Lung (tissue), 11 donors: ENCODE measurements at regions not wholly inside any gene's neighbourhood (a gene's known extent, or its start where the extent isn't known, plus 50 kb on each side); places are given as distances from the start of the nearest gene placed in this dataset.
A peak's percentile ranks its signal among the peaks of the same experiment; 100 is the strongest.

Source experiments
- ATAC-seq: fragments of 200-7000 bp; cut with Tn5 transposase; one replicate; pipeline ENCODE4 v1.9.1; 2020; ENCODE audit warnings: moderate number of reproducible peaks; ENCODE audit not compliant: insufficient read depth, low FRiP score
- DNase-seq, 3 donors: peaks; one replicate each; pipeline ENCODE4 v3.0.0-alpha.2; 2013 to 2017
- H3K27ac ChIP-seq, 2 donors: one replicate each; pipeline ENCODE4 v1.5.1; 2013; ENCODE audit warnings: mild to moderate bottlenecking in 2 of 2, moderate library complexity in 2 of 2, control low read depth in 1 of 2, inconsistent platforms in 1 of 2, low read depth in 1 of 2, low read length in 1 of 2
- H3K27me3 ChIP-seq, 3 donors: one replicate each; pipeline ENCODE4 v1.5.1; 2013; ENCODE audit warnings: low read length in 2 of 3; ENCODE audit not compliant: control insufficient read depth in 3 of 3, insufficient read depth in 3 of 3
- H3K36me3 ChIP-seq, 4 donors: one replicate each; pipeline ENCODE4 v1.5.1; 2013; ENCODE audit warnings: low read length in 4 of 4, mild to moderate bottlenecking in 1 of 4, moderate library complexity in 1 of 4; ENCODE audit not compliant: control insufficient read depth in 4 of 4, insufficient read depth in 4 of 4
- H3K4me1 ChIP-seq, 5 donors: one replicate each; pipeline ENCODE4 v1.5.1; 2013; ENCODE audit warnings: low read length in 5 of 5, mild to moderate bottlenecking in 2 of 5, moderate library complexity in 1 of 5; ENCODE audit not compliant: control insufficient read depth in 5 of 5, insufficient read depth in 5 of 5
- H3K4me3 ChIP-seq: one replicate; pipeline ENCODE4 v1.5.1; 2013; ENCODE audit warnings: mild to moderate bottlenecking, control low read depth, moderate library complexity
- H3K9ac ChIP-seq, 2 donors: one replicate each; pipeline ENCODE4 v1.5.1; 2013; ENCODE audit warnings: low read length in 2 of 2, control low read depth in 1 of 2; ENCODE audit not compliant: insufficient read depth in 1 of 2
- H3K9me3 ChIP-seq, 4 donors: one replicate each; pipeline ENCODE4 v1.5.1; 2013; ENCODE audit warnings: low read length in 3 of 4, mild to moderate bottlenecking in 1 of 4, moderate library complexity in 1 of 4; ENCODE audit not compliant: control insufficient read depth in 4 of 4, insufficient read depth in 3 of 4
- WGBS, 2 donors: extraction: QIAGEN DNeasy Blood & Tissue Kit; methylation state at CpG; one replicate each; pipeline ENCODE4 v1.1.7; 2013; 5-methylcytosine and 5-hydroxymethylcytosine counted together
- TF ChIP-seq, protein P1 (sequence below): IDR thresholded peaks from 2 replicates; pipeline ENCODE4 v1.5.1; 2012; ENCODE audit warnings: mild to moderate bottlenecking; ENCODE audit errors: control extremely low read depth, extremely low read depth
- donor health status: control.
- donor health status: control.
- donor health status: Bipolar disorder and iron deficiency.
- donor health status: healthy.
- donor health status: DM: yes; HTN: yes; CAD: no.

DNA sequence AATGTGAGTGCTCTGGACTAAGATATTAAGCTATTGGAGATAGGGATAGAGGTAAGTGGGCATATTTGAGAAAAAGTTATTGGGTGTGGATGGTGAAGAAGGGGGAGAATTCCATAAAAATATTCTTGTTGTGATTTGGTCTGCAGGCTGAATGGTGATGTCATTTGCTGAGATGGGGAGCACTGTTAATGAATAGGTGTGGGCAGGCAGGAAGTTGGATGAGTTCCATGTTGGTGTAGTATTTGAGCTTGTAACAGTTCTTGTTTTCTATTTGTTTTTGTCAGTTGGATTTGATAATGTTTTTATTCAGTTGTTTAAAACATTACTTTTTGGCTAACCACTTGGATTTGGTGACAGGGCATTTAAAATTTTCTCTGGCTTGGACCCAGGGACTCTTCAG, 168.8 kb downstream of the C11orf87 start:
- ATAC-seq = no peak
- no peak for DNase-seq
- Histone ChIP-seq H3K4me1 (no peaks in the 10 kb centered on the region), H3K27ac (no peak overlapping the region), H3K9ac (no peak overlapping the region), H3K36me3 (no peaks in the 10 kb centered on the region), H3K27me3 (no peaks in the 10 kb centered on the region), H3K9me3 (peaks cover 0 to 2% (median 0%) of the 10 kb centered on the region in 4 donors), H3K4me3 (no peak overlapping the region)
- TF ChIP-seq, protein P1, sequence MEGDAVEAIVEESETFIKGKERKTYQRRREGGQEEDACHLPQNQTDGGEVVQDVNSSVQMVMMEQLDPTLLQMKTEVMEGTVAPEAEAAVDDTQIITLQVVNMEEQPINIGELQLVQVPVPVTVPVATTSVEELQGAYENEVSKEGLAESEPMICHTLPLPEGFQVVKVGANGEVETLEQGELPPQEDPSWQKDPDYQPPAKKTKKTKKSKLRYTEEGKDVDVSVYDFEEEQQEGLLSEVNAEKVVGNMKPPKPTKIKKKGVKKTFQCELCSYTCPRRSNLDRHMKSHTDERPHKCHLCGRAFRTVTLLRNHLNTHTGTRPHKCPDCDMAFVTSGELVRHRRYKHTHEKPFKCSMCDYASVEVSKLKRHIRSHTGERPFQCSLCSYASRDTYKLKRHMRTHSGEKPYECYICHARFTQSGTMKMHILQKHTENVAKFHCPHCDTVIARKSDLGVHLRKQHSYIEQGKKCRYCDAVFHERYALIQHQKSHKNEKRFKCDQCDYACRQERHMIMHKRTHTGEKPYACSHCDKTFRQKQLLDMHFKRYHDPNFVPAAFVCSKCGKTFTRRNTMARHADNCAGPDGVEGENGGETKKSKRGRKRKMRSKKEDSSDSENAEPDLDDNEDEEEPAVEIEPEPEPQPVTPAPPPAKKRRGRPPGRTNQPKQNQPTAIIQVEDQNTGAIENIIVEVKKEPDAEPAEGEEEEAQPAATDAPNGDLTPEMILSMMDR = no peak

DNA sequence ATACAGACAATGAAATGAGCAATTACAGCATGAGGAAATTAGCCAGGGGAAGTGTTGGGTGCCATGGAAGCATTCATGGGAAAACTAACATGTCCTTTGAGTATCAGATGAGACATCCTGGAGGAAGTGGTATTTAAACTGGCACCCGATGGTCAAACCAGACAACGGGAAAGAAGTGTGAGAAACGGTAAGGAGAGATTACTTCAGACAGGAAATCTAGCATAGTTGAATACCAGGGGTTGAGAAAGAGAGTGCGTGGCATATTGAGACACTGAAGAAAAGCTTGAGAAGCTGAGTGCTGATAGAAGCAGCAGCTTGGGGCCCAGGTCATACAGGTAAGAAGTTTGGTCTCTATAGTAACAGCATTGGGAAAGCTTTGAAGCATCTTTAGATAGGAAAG, 175.3 kb downstream of the C11orf87 start:
- TF ChIP-seq, protein P1 = no peak
- Histone ChIP-seq H3K27ac (no peak overlapping the region), H3K4me3 (no peak overlapping the region), H3K27me3 (no peaks in the 10 kb centered on the region), H3K9me3 (no peaks in the 10 kb centered on the region), H3K36me3 (no peaks in the 10 kb centered on the region), H3K4me1 (no peaks in the 10 kb centered on the region), H3K9ac (no peak overlapping the region)
- DNase-seq = no peak
- ATAC-seq = no peak
- 46 to 61% methylated on average over 4 of the region's 4 CpGs for WGBS, 2 donors

DNA sequence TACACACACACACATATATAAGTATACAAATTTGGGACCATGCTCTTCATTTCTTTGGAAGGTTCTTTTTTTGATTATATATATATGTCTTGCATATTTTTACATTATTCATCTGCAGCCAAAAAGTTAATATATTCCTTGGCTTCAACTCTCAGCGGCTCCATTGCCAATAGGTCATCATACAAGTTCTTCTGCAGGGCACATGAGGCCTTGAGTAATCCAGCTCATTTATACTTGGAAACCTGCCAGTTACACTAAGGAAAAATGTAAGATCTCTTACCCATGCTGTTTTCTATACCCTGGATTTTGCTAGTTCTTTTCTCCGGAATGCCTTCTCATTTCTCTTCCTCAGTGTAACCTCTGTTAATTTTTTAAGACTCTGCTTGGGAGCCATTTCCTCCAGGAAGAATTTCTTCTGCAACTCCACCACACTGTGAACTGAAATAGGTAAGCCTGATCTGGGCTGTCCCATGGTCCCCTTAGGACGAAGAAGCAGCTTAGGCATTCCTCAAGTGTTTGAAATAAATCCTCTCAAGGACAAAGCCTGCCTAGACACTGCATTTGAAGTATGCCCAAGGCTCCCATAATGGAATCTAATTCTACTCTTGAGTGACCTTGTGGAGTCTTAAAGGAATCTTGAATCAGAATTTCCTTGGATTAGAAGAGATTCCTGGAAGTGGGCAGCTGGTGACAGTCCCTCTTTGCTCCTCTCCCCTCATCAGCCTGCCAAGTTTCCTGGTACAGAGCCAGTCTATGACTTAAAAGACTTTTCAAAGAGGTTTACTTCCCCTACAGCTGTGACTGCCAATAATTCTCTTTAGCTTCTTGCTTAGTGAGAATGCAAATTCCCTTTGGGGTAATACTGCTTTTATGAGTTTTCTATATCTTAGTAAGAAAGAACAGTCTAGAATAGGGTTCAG, 182.8 kb downstream of the C11orf87 start:
- TF ChIP-seq, protein P1 = no peak
- H3K4me1 ChIP-seq = peaks cover 0 to 9% (median 0%) of the 10 kb centered on the region in 5 donors
- no peaks in the 10 kb centered on the region for H3K9me3 ChIP-seq
- peak; percentile 55 to 88 (median 86) for DNase-seq
- H3K9ac ChIP-seq = no peak overlapping the region
- H3K4me3 ChIP-seq = no peak overlapping the region
- H3K36me3 ChIP-seq = no peaks in the 10 kb centered on the region
- no peak for ATAC-seq
- 58 to 73% methylated on average over 3 of the region's 3 CpGs for WGBS, 2 donors
- H3K27me3 ChIP-seq = no peaks in the 10 kb centered on the region
- no peak overlapping the region for H3K27ac ChIP-seq
